ENCODE measurements at regions not wholly inside any gene's neighbourhood (a gene's known extent, or its start where the extent isn't known, plus 50 kb on each side); places are given as distances from the start of the nearest gene placed in this dataset.

DNA sequence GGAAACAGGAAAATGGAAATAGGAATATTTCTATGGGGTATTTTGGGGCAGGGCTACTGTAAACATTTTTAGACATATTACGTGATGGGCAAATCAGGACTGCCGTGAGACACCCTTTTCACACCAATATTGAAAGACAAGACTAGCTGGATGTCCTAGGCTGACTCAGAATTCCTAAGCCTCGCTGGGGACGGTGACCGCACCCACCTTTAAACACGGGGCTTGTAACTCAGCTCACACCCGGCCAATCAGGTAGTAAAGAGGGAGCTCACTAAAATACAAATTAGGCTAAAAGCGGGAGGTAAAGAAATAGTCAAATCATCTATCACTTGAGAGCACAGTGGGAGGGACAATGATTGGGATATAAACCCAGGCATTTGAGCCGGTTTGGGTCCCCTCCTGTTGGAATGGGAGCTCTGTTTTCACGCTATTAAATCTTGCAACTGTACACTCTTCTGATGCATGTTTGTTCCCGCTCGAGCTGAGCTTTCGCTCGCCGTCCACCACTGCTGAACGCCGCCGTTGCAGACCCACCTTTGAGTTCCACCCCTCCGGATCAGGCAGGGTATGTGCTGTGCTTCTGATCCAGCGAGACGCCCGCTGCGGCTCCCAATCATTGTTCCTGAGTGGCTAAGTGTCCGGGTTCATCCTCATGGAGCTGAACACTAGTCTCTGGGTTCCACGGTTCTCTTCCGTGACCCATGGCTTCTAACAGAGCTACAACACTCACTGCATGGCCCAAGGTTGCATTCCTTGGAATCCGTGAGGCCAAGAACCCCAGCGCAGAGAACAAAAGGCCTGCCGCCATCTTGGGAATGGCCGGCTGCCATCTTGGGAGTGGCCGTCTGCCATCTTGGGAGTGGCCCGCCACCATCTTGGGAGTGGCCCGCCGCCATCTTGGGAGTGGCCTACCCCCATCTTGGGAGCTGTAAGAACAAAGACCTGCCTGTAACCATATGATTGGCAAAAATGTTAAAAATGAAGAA lies 152.6 kb downstream of the CRLF2 start (continued):
- no peak for TF ChIP-seq JUN (IDR thresholded peaks at IDR 0.05; ENCODE audit: borderline replicate concordance, low read depth, low read length)
- no peak for TF ChIP-seq JUN (CRISPR knock-in tag; IDR thresholded peaks at IDR 0.05; ENCODE audit: borderline replicate concordance)
- no peak for TF ChIP-seq KAT2B (IDR thresholded peaks at IDR 0.05; ENCODE audit: low read depth, low read length)
- no peak for TF ChIP-seq KDM1A (IDR thresholded peaks at IDR 0.05)
- peak; percentile 80; the same call in 1 of the 2 replicates for TF ChIP-seq CREB3 (tag; conservative IDR thresholded peaks at IDR 0.05; ENCODE audit: low read depth)
- no peak for TF ChIP-seq SUPT5H (IDR thresholded peaks at IDR 0.05)
- TF ChIP-seq CREB3L1 (IDR thresholded peaks at IDR 0.05; ENCODE audit: borderline replicate concordance, low read depth), result no peak
- TF ChIP-seq, protein P1, sequence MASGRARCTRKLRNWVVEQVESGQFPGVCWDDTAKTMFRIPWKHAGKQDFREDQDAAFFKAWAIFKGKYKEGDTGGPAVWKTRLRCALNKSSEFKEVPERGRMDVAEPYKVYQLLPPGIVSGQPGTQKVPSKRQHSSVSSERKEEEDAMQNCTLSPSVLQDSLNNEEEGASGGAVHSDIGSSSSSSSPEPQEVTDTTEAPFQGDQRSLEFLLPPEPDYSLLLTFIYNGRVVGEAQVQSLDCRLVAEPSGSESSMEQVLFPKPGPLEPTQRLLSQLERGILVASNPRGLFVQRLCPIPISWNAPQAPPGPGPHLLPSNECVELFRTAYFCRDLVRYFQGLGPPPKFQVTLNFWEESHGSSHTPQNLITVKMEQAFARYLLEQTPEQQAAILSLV (tag; IDR thresholded peaks at IDR 0.05), result no peak
- 0 out of 2 replicates have a peak, but pooled peaks have one; percentile 31 for TF ChIP-seq ZNF583 (CRISPR knock-in tag; IDR thresholded peaks at IDR 0.05)
- TF ChIP-seq ZNF316 (IDR thresholded peaks at IDR 0.05), result no peak
- TF ChIP-seq, protein P2, sequence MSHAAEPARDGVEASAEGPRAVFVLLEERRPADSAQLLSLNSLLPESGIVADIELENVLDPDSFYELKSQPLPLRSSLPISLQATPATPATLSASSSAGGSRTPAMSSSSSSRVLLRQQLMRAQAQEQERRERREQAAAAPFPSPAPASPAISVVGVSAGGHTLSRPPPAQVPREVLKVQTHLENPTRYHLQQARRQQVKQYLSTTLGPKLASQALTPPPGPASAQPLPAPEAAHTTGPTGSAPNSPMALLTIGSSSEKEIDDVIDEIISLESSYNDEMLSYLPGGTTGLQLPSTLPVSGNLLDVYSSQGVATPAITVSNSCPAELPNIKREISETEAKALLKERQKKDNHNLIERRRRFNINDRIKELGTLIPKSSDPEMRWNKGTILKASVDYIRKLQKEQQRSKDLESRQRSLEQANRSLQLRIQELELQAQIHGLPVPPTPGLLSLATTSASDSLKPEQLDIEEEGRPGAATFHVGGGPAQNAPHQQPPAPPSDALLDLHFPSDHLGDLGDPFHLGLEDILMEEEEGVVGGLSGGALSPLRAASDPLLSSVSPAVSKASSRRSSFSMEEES (CRISPR knock-in tag; IDR thresholded peaks at IDR 0.05), result no peak
- TF ChIP-seq CTCF (IDR thresholded peaks at IDR 0.05 in 2 of 3, conservative IDR thresholded peaks at IDR 0.05 in 1 of 3; ENCODE audit: insufficient read depth in 2 of 3, low read depth in 1 of 3, low read length in 3 of 3), result 0 out of 6 replicates have a peak, but pooled peaks of 1 of the 3 experiments have one; percentile 26
- peak; percentile 94 for TF ChIP-seq ZNF197 (CRISPR knock-in tag; IDR thresholded peaks at IDR 0.05; ENCODE audit: low read depth)
- no peak for TF ChIP-seq CREBBP (IDR thresholded peaks at IDR 0.05; ENCODE audit: low read depth, low read length)
- no peak for TF ChIP-seq GATAD2B (IDR thresholded peaks at IDR 0.05; ENCODE audit: borderline replicate concordance)
- peak; percentile 96 for TF ChIP-seq ZNF766 (CRISPR knock-in tag; conservative IDR thresholded peaks at IDR 0.05)
- no peak for TF ChIP-seq CCNT2 (IDR thresholded peaks at IDR 0.05; ENCODE audit: borderline replicate concordance, extremely low read depth, insufficient read length, low read depth, low read length)
- TF ChIP-seq ZNF444 (CRISPR knock-in tag; IDR thresholded peaks at IDR 0.05), result no peak
